Neural cell (in vitro differentiated cells): ENCODE measurements at regions not wholly inside any gene's neighbourhood (a gene's known extent, or its start where the extent isn't known, plus 50 kb on each side); places are given as distances from the start of the nearest gene placed in this dataset.

Experiments used
- H2AFZ ChIP-seq: fragments of 200-600, 300-800 bp; sonication (generic), shearing (Covaris generic); 2 replicates; pipeline ENCODE4 v1.6.0; 2014; ENCODE audit warnings: low read depth, mild to moderate bottlenecking, antibody characterized with exemption, low read length, moderate library complexity
- H3F3A ChIP-seq: fragments of 200-600 bp; shearing (Covaris generic); 2 replicates; pipeline ENCODE4 v1.6.1; 2016; ENCODE audit warnings: mild to moderate bottlenecking, moderate library complexity, mixed read lengths, antibody characterized with exemption, low read length; ENCODE audit not compliant: insufficient read depth, poor library complexity, severe bottlenecking
- H3K27ac ChIP-seq: fragments of 200-600, 300-800 bp; sonication (generic), shearing (Covaris generic); 2 replicates; pipeline ENCODE4 v1.5.1; 2014; ENCODE audit warnings: mild to moderate bottlenecking, low read length, moderate library complexity
- H3K27me3 ChIP-seq: fragments of 300-800, 200-600 bp; sonication (generic), shearing (Covaris generic); 2 replicates; pipeline ENCODE4 v1.6.0; 2014; ENCODE audit warnings: mild to moderate bottlenecking, low read depth, low read length, moderate library complexity; ENCODE audit not compliant: insufficient read depth
- H3K36me3 ChIP-seq: fragments of 300-800, 200-600 bp; sonication (generic), shearing (Covaris generic); 2 replicates; pipeline ENCODE4 v1.5.1; 2014; ENCODE audit warnings: mild to moderate bottlenecking, antibody characterized with exemption, low read length, moderate library complexity; ENCODE audit not compliant: insufficient read depth
- H3K4me2 ChIP-seq: fragments of 300-800, 200-600 bp; sonication (generic), shearing (Covaris generic); 2 replicates; pipeline ENCODE4 v1.6.0; 2014; ENCODE audit warnings: mild to moderate bottlenecking, low read length
- H3K4me3 ChIP-seq: fragments of 300-800, 200-600 bp; sonication (generic), shearing (Covaris generic); 2 replicates; pipeline ENCODE4 v1.5.1; 2014; ENCODE audit warnings: mild to moderate bottlenecking, low read length, moderate library complexity
- H3K79me2 ChIP-seq: fragments of 200-600 bp; shearing (Covaris generic); replicated peaks from 2 replicates; pipeline ENCODE4 v1.6.0; 2014; ENCODE audit warnings: mild to moderate bottlenecking, low read length, moderate library complexity; ENCODE audit not compliant: insufficient read depth
- H3K9ac ChIP-seq: fragments of 300-800, 200-600 bp; sonication (generic), shearing (Covaris generic); 2 replicates; pipeline ENCODE4 v1.6.1; 2016; ENCODE audit warnings: mild to moderate bottlenecking, low read length, mixed read lengths
- H3K9me2 ChIP-seq: fragments of 200-600 bp; shearing (Covaris generic); 2 replicates; pipeline ENCODE4 v1.6.1; 2016; ENCODE audit warnings: mild to moderate bottlenecking, low read length, mixed read lengths; ENCODE audit not compliant: insufficient read depth
- H3K9me3 ChIP-seq: fragments of 200-600, 300-800 bp; sonication (generic), shearing (Covaris generic); 2 replicates; pipeline ENCODE4 v1.6.1; 2016; ENCODE audit warnings: mild to moderate bottlenecking, mixed run types, low read length, moderate library complexity, mixed read lengths
- H4K20me1 ChIP-seq: fragments of 200-600 bp; shearing (Covaris generic); 2 replicates; pipeline ENCODE4 v1.6.1; 2016; ENCODE audit warnings: mild to moderate bottlenecking, mixed run types; ENCODE audit not compliant: insufficient read depth
- EP300 ChIP-seq: fragments of 450-650 bp; conservative IDR thresholded peaks from 2 replicates; pipeline ENCODE4 v1.6.1; 2014; ENCODE audit warnings: antibody characterized with exemption, mild to moderate bottlenecking, moderate library complexity; ENCODE audit not compliant: poor library complexity, severe bottlenecking
- EZH2 ChIP-seq: fragments of 200-600, 300-800 bp; shearing (Covaris generic), sonication (generic); IDR thresholded peaks from 2 replicates; pipeline ENCODE4 v1.6.1; 2014; ENCODE audit warnings: antibody characterized with exemption, low read length, borderline replicate concordance, mild to moderate bottlenecking; ENCODE audit not compliant: insufficient read depth, poor library complexity, severe bottlenecking
- MXI1 ChIP-seq: fragments of 450-650 bp; conservative IDR thresholded peaks from 2 replicates; pipeline ENCODE4 v1.6.1; 2014; ENCODE audit warnings: antibody characterized with exemption, mild to moderate bottlenecking; ENCODE audit not compliant: poor library complexity, severe bottlenecking
- POLR2AphosphoS5 ChIP-seq: IDR thresholded peaks from 2 replicates; pipeline ENCODE4 v1.6.1; 2012
- RAD21 ChIP-seq: fragments of 450-650 bp; conservative IDR thresholded peaks from 2 replicates; pipeline ENCODE4 v1.6.1; 2014; ENCODE audit warnings: antibody characterized with exemption, mild to moderate bottlenecking, moderate library complexity
- SMC3 ChIP-seq: fragments of 450-650 bp; conservative IDR thresholded peaks from 2 replicates; pipeline ENCODE4 v1.6.1; 2014; ENCODE audit warnings: antibody characterized with exemption, mild to moderate bottlenecking, moderate library complexity; ENCODE audit not compliant: poor library complexity
- TAF1 ChIP-seq: IDR thresholded peaks from 2 replicates; pipeline ENCODE4 v1.6.1; 2012; ENCODE audit warnings: low read depth
- TF ChIP-seq, protein P1 (sequence below): IDR thresholded peaks from 2 replicates; pipeline ENCODE4 v1.6.1; 2012; ENCODE audit warnings: borderline replicate concordance
- TF ChIP-seq, protein P2 (sequence below): fragments of 450-650 bp; IDR thresholded peaks from 2 replicates; pipeline ENCODE4 v1.5.1; 2014; ENCODE audit warnings: antibody characterized with exemption, mild to moderate bottlenecking, moderate library complexity; ENCODE audit not compliant: poor library complexity, severe bottlenecking

DNA sequence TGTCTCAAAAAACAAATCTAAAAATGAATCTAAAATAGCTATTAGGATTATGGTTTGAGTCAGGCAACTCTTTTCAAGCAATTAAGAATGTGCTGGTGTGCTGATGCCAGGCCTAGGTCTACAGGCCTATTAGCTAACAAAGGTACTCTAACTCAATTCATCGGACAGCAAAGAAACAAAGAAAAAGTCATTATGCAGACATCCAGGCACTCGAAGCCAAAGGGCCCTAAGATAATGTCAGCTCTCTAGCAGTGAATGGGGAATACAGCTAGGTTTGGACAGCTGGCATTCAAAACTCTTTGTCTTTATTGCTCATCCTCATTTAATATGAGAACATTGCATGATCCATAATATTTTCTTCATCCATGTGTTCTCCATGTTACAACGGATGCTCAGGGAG is 108.5 kb downstream of the TMEM114 start:
- no peak overlapping the region for H3K4me2 ChIP-seq
- no peaks in the 10 kb centered on the region for H3K36me3 ChIP-seq
- TF ChIP-seq EP300: no peak
- no peak for TF ChIP-seq SMC3
- no peak for TF ChIP-seq POLR2AphosphoS5
- TF ChIP-seq, protein P1, sequence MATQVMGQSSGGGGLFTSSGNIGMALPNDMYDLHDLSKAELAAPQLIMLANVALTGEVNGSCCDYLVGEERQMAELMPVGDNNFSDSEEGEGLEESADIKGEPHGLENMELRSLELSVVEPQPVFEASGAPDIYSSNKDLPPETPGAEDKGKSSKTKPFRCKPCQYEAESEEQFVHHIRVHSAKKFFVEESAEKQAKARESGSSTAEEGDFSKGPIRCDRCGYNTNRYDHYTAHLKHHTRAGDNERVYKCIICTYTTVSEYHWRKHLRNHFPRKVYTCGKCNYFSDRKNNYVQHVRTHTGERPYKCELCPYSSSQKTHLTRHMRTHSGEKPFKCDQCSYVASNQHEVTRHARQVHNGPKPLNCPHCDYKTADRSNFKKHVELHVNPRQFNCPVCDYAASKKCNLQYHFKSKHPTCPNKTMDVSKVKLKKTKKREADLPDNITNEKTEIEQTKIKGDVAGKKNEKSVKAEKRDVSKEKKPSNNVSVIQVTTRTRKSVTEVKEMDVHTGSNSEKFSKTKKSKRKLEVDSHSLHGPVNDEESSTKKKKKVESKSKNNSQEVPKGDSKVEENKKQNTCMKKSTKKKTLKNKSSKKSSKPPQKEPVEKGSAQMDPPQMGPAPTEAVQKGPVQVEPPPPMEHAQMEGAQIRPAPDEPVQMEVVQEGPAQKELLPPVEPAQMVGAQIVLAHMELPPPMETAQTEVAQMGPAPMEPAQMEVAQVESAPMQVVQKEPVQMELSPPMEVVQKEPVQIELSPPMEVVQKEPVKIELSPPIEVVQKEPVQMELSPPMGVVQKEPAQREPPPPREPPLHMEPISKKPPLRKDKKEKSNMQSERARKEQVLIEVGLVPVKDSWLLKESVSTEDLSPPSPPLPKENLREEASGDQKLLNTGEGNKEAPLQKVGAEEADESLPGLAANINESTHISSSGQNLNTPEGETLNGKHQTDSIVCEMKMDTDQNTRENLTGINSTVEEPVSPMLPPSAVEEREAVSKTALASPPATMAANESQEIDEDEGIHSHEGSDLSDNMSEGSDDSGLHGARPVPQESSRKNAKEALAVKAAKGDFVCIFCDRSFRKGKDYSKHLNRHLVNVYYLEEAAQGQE: no peak
- TF ChIP-seq EZH2: no peak
- no peak for TF ChIP-seq MXI1
- TF ChIP-seq, protein P2, sequence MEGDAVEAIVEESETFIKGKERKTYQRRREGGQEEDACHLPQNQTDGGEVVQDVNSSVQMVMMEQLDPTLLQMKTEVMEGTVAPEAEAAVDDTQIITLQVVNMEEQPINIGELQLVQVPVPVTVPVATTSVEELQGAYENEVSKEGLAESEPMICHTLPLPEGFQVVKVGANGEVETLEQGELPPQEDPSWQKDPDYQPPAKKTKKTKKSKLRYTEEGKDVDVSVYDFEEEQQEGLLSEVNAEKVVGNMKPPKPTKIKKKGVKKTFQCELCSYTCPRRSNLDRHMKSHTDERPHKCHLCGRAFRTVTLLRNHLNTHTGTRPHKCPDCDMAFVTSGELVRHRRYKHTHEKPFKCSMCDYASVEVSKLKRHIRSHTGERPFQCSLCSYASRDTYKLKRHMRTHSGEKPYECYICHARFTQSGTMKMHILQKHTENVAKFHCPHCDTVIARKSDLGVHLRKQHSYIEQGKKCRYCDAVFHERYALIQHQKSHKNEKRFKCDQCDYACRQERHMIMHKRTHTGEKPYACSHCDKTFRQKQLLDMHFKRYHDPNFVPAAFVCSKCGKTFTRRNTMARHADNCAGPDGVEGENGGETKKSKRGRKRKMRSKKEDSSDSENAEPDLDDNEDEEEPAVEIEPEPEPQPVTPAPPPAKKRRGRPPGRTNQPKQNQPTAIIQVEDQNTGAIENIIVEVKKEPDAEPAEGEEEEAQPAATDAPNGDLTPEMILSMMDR: no peak
- TF ChIP-seq RAD21: no peak
- TF ChIP-seq TAF1: no peak
- H3K27me3 ChIP-seq: no peaks in the 10 kb centered on the region
- H2AFZ ChIP-seq: no peak overlapping the region
- H3K9ac ChIP-seq: no peak overlapping the region
- no peak overlapping the region for H3K4me3 ChIP-seq
- no peaks in the 10 kb centered on the region for H3K79me2 ChIP-seq
- no peaks in the 10 kb centered on the region for H3K9me3 ChIP-seq
- no peaks in the 10 kb centered on the region for H4K20me1 ChIP-seq
- H3K27ac ChIP-seq: no peak overlapping the region
- H3K9me2 ChIP-seq: no peaks in the 10 kb centered on the region
- H3F3A ChIP-seq: no peaks in the 10 kb centered on the region

DNA sequence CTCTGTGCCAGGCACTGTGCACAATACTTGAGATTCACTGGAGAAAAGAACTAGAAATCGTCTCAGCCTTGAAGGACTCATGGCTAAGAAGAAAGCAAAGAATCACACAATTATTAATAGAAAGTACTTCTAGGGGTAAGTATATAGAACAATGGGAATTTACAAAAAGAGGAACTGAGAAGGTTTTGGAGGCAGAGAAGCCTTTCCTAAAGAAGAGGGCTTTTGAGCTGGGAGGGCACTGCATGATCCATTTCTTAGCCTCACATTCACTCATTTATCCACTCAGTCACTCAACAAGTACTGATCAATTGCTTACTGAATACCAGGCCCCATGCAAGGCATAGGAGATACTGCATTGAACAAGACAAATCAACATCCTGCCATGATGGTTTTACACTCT is 113.5 kb downstream of the TMEM114 start:
- Histone ChIP-seq H3F3A (no peaks in the 10 kb centered on the region), H2AFZ (no peak overlapping the region), H4K20me1 (no peaks in the 10 kb centered on the region), H3K27me3 (no peaks in the 10 kb centered on the region), H3K9ac (no peak overlapping the region), H3K4me3 (no peak overlapping the region), H3K36me3 (no peaks in the 10 kb centered on the region), H3K27ac (no peak overlapping the region), H3K9me2 (no peaks in the 10 kb centered on the region), H3K9me3 (no peaks in the 10 kb centered on the region), H3K4me2 (no peak overlapping the region), H3K79me2 (no peaks in the 10 kb centered on the region)
- no peak for TF ChIP-seq POLR2AphosphoS5
- TF ChIP-seq RAD21: no peak
- TF ChIP-seq, protein P2: no peak
- TF ChIP-seq MXI1: no peak
- no peak for TF ChIP-seq EZH2
- TF ChIP-seq SMC3: no peak
- TF ChIP-seq, protein P1: no peak
- TF ChIP-seq EP300: no peak
- TF ChIP-seq TAF1: no peak
